Mesendoderm (in vitro differentiated cells): ENCODE measurements at regions not wholly inside any gene's neighbourhood (a gene's known extent, or its start where the extent isn't known, plus 50 kb on each side); places are given as distances from the start of the nearest gene placed in this dataset.
A peak's percentile ranks its signal among the peaks of the same experiment; 100 is the strongest.

Experiments
- DNase-seq: peaks from one replicate; pipeline ENCODE4 v3.0.0; 2013
- H2AK5ac ChIP-seq: 2 replicates; pipeline ENCODE4 v1.6.1; 2013; ENCODE audit warnings: low read length, inconsistent platforms
- H2BK120ac ChIP-seq: 2 replicates; pipeline ENCODE4 v1.6.1; 2013; ENCODE audit warnings: low read depth, mild to moderate bottlenecking, low read length, moderate library complexity, mixed read lengths
- H2BK15ac ChIP-seq: replicated peaks from 2 replicates; pipeline ENCODE4 v1.6.1; 2013; ENCODE audit warnings: low read depth, mild to moderate bottlenecking, moderate library complexity
- H2BK5ac ChIP-seq: 2 replicates; pipeline ENCODE4 v1.6.1; 2013; ENCODE audit warnings: low read length, inconsistent platforms
- H3K18ac ChIP-seq: 2 replicates; pipeline ENCODE4 v1.6.1; 2013; ENCODE audit warnings: mild to moderate bottlenecking, low read length, mixed read lengths
- H3K23ac ChIP-seq: one replicate; pipeline ENCODE4 v1.6.1; 2013; ENCODE audit warnings: low read length
- H3K27ac ChIP-seq: 2 replicates; pipeline ENCODE4 v1.5.1; 2013; ENCODE audit warnings: low read depth, mild to moderate bottlenecking, inconsistent platforms, low read length, moderate library complexity
- H3K27me3 ChIP-seq: 2 replicates; pipeline ENCODE4 v1.6.1; 2013; ENCODE audit warnings: low read length, control low read depth, mild to moderate bottlenecking, inconsistent platforms; ENCODE audit not compliant: insufficient read depth, poor library complexity
- H3K36me3 ChIP-seq: 2 replicates; pipeline ENCODE4 v1.6.1; 2013; ENCODE audit warnings: low read length, inconsistent platforms; ENCODE audit not compliant: control insufficient read depth, insufficient read depth
- H3K4ac ChIP-seq: one replicate; pipeline ENCODE4 v1.6.1; 2013; ENCODE audit warnings: low read depth, mild to moderate bottlenecking, low read length, moderate library complexity
- H3K4me1 ChIP-seq: 2 replicates; pipeline ENCODE4 v1.6.1; 2013; ENCODE audit warnings: low read depth, low read length, inconsistent platforms; ENCODE audit not compliant: control insufficient read depth
- H3K4me2 ChIP-seq: 2 replicates; pipeline ENCODE4 v1.6.1; 2013; ENCODE audit warnings: low read length
- H3K4me3 ChIP-seq: 2 replicates; pipeline ENCODE4 v1.5.1; 2013; ENCODE audit warnings: mild to moderate bottlenecking, low read length
- H3K56ac ChIP-seq: one replicate; pipeline ENCODE4 v1.6.1; 2013; ENCODE audit warnings: low read length
- H3K79me1 ChIP-seq: 2 replicates; pipeline ENCODE4 v1.6.1; 2013; ENCODE audit warnings: low read length, inconsistent platforms
- H3K79me2 ChIP-seq: 2 replicates; pipeline ENCODE4 v1.6.1; 2013; ENCODE audit warnings: mild to moderate bottlenecking, low read length; ENCODE audit not compliant: control insufficient read depth, insufficient read depth
- H3K9ac ChIP-seq: 2 replicates; pipeline ENCODE4 v1.6.1; 2013; ENCODE audit warnings: low read length, inconsistent platforms
- H4K5ac ChIP-seq: one replicate; pipeline ENCODE4 v1.6.1; 2013; ENCODE audit warnings: low read length
- H4K8ac ChIP-seq: one replicate; pipeline ENCODE4 v1.6.1; 2013; ENCODE audit warnings: low read depth, mild to moderate bottlenecking, control low read depth, low read length, moderate library complexity
- WGBS: extraction: QIAGEN DNeasy Blood & Tissue Kit; methylation state at CpG from one replicate; pipeline ENCODE4 v1.1.7; 2013; ENCODE audit warnings: low lambda C conversion rate, missing lambda C conversion rate; ENCODE audit not compliant: insufficient coverage; ENCODE audit errors: extremely low coverage; 5-methylcytosine and 5-hydroxymethylcytosine counted together

GRCh38 chr1:91123773-91124172 is 101.9 kb upstream of the ZNF644 start:
- DNase-seq, result no peak
- Histone ChIP-seq H2BK5ac (no peak overlapping the region), H3K27ac (no peak overlapping the region), H3K4me1 (peaks cover 7% of the 10 kb centered on the region), H3K23ac (no peak overlapping the region), H3K4me3 (no peak overlapping the region), H4K5ac (no peak overlapping the region), H3K79me1 (no peaks in the 10 kb centered on the region), H3K4me2 (no peak overlapping the region), H2BK15ac (no peak overlapping the region), H3K56ac (no peak overlapping the region), H3K36me3 (no peaks in the 10 kb centered on the region), H3K18ac (no peak overlapping the region), H2AK5ac (no peak overlapping the region), H2BK120ac (no peak overlapping the region), H3K79me2 (no peaks in the 10 kb centered on the region), H3K4ac (no peak overlapping the region), H3K9ac (no peak overlapping the region), H4K8ac (no peak overlapping the region), H3K27me3 (no peaks in the 10 kb centered on the region)
- WGBS, result no CpG with 5 or more reads among the region's 4 CpGs

GRCh38 chr1:91123319-91123718 is 101.5 kb upstream of the ZNF644 start:
- Histone ChIP-seq H3K4ac (no peak overlapping the region), H3K79me1 (no peaks in the 10 kb centered on the region), H2BK5ac (no peak overlapping the region), H2BK120ac (no peak overlapping the region), H3K36me3 (no peaks in the 10 kb centered on the region), H3K4me1 (peaks cover 7% of the 10 kb centered on the region), H3K18ac (no peak overlapping the region), H3K56ac (no peak overlapping the region), H3K27me3 (no peaks in the 10 kb centered on the region), H2AK5ac (no peak overlapping the region), H4K8ac (no peak overlapping the region), H3K23ac (no peak overlapping the region), H3K4me3 (no peak overlapping the region), H3K79me2 (no peaks in the 10 kb centered on the region), H3K4me2 (no peak overlapping the region), H3K9ac (no peak overlapping the region), H3K27ac (no peak overlapping the region), H4K5ac (no peak overlapping the region), H2BK15ac (no peak overlapping the region)
- DNase-seq, result no peak
- no CpG with 5 or more reads among the region's 2 CpGs for WGBS

GRCh38 chr1:91122106-91122717 is 100.4 kb upstream of the ZNF644 start:
- WGBS, result no CpG with 5 or more reads among the region's 2 CpGs
- Histone ChIP-seq H3K23ac (no peak overlapping the region), H2BK120ac (no peak overlapping the region), H3K27ac (no peak overlapping the region), H3K79me2 (no peaks in the 10 kb centered on the region), H3K56ac (no peak overlapping the region), H4K8ac (no peak overlapping the region), H3K4me2 (no peak overlapping the region), H2AK5ac (no peak overlapping the region), H3K79me1 (no peaks in the 10 kb centered on the region), H3K9ac (no peak overlapping the region), H2BK15ac (no peak overlapping the region), H3K27me3 (no peaks in the 10 kb centered on the region), H3K36me3 (no peaks in the 10 kb centered on the region), H2BK5ac (no peak overlapping the region), H3K4me3 (no peak overlapping the region), H3K18ac (no peak overlapping the region), H3K4me1 (peaks cover 7% of the 10 kb centered on the region), H3K4ac (no peak overlapping the region), H4K5ac (no peak overlapping the region)
- DNase-seq, result no peak

- Histone ChIP-seq H3K18ac (peak overlapping the region; percentile 52), H3K79me1 (no peaks in the 10 kb centered on the region), H3K27me3 (no peaks in the 10 kb centered on the region), H2BK5ac (no peak overlapping the region), H2BK15ac (no peak overlapping the region), H3K4ac (no peak overlapping the region), H3K79me2 (no peaks in the 10 kb centered on the region), H3K4me3 (no peak overlapping the region), H3K27ac (no peak overlapping the region), H4K8ac (no peak overlapping the region), H3K4me1 (peaks cover 7% of the 10 kb centered on the region), H3K56ac (no peak overlapping the region), H3K23ac (no peak overlapping the region), H4K5ac (no peak overlapping the region), H3K9ac (no peak overlapping the region), H3K36me3 (no peaks in the 10 kb centered on the region), H2BK120ac (no peak overlapping the region), H3K4me2 (no peak overlapping the region), H2AK5ac (no peak overlapping the region)
- no CpG with 5 or more reads among the region's 2 CpGs for WGBS
- DNase-seq, result no peak
Measured at GRCh38 chr1:91121366-91121765, 99.5 kb upstream of the ZNF644 start.

- H3K79me2 ChIP-seq, result no peaks in the 10 kb centered on the region
- no peak overlapping the region for H4K8ac ChIP-seq
- no peak overlapping the region for H3K4me2 ChIP-seq
- no peak overlapping the region for H2BK15ac ChIP-seq
- H2BK120ac ChIP-seq, result no peak overlapping the region
- no peak overlapping the region for H3K27ac ChIP-seq
- no peak overlapping the region for H3K4me3 ChIP-seq
- H3K9ac ChIP-seq, result no peak overlapping the region
- no peak overlapping the region for H3K4ac ChIP-seq
- H3K18ac ChIP-seq, result no peak overlapping the region
- H3K23ac ChIP-seq, result no peak overlapping the region
- no peak overlapping the region for H2AK5ac ChIP-seq
- peak; percentile 74 for DNase-seq
- H3K4me1 ChIP-seq, result peaks cover 7% of the 10 kb centered on the region
- no peak overlapping the region for H3K56ac ChIP-seq
- no CpG with 5 or more reads among the region's 1 CpG for WGBS
- H3K27me3 ChIP-seq, result no peaks in the 10 kb centered on the region
- H3K36me3 ChIP-seq, result no peaks in the 10 kb centered on the region
- H4K5ac ChIP-seq, result no peak overlapping the region
- no peaks in the 10 kb centered on the region for H3K79me1 ChIP-seq
- H2BK5ac ChIP-seq, result no peak overlapping the region
Measured at GRCh38 chr1:91120936-91121335, 99.1 kb upstream of the ZNF644 start.

GRCh38 chr1:91120421-91120820 is 98.6 kb upstream of the ZNF644 start:
- H3K56ac ChIP-seq, result no peak overlapping the region
- no peaks in the 10 kb centered on the region for H3K79me1 ChIP-seq
- no peak overlapping the region for H2BK5ac ChIP-seq
- H3K27ac ChIP-seq, result peak overlapping the region; percentile 26
- peaks cover 7% of the 10 kb centered on the region for H3K4me1 ChIP-seq
- H2BK120ac ChIP-seq, result no peak overlapping the region
- H2AK5ac ChIP-seq, result no peak overlapping the region
- no peaks in the 10 kb centered on the region for H3K36me3 ChIP-seq
- no peak overlapping the region for H3K23ac ChIP-seq
- H3K4me2 ChIP-seq, result no peak overlapping the region
- peak; percentile 42 for DNase-seq
- no peak overlapping the region for H3K4ac ChIP-seq
- no peak overlapping the region for H4K8ac ChIP-seq
- no peak overlapping the region for H2BK15ac ChIP-seq
- H3K4me3 ChIP-seq, result no peak overlapping the region
- H4K5ac ChIP-seq, result no peak overlapping the region
- H3K79me2 ChIP-seq, result no peaks in the 10 kb centered on the region
- H3K18ac ChIP-seq, result no peak overlapping the region
- H3K27me3 ChIP-seq, result no peaks in the 10 kb centered on the region
- no CpG with 5 or more reads among the region's 3 CpGs for WGBS
- H3K9ac ChIP-seq, result no peak overlapping the region
